HG03045 (cell line): ENCODE measurements at regions not wholly inside any gene's neighbourhood (a gene's known extent, or its start where the extent isn't known, plus 50 kb on each side); places are given as distances from the start of the nearest gene placed in this dataset.
"Not testable (repeated sequence)": the region's sequence is repeated elsewhere in the genome, so short reads cannot be mapped to it uniquely, and the experiment has no call there.

ENCODE experiments used
- ATAC-seq: cut with Tn5 transposase; IDR thresholded peaks from one replicate; pipeline ENCODE4 v1.9.1; 2021; ENCODE audit warnings: mild to moderate bottlenecking, moderate library complexity; ENCODE audit not compliant: unreplicated experiment

DNA sequence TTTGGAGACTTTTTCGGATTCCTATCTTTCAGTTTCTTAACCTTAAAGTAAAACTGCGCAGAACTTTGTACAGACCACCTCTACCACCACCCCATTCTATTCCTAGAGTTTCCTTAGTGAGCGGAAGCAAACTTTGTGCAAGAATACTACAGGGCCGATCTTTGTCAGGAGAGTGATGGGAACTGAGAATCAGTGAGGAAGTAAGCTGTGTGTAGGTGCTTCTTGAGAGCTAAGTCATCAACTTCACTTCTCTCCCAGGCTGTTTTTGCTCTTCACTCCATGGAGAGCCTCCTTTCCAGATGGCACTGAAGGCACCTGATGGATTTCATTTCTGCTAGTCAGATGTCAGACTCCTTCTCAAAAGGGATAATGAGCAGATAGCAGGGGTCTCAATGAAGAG, 127.3 kb downstream of the SPATA31D1 start:
- no peak for ATAC-seq

DNA sequence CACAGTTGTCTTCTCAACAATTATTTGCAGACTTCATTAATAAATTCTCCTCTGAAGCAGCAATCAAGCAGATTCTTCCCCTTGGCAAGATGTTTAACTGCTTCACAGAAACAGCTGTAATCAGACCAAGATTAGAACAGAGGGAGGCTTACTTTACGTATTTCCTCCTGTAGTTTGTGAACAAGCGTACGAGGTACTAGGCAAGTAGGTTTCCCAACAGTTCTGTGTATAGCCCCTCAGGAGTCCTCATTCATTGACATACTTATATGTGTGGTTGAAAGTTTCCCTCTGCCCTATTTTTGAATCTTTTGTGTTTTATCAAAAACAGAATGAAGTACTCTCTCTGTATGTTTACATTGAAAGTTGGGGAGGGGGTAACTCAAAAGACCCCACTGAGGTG, 128.0 kb downstream of the SPATA31D1 start:
- ATAC-seq = no peak

DNA sequence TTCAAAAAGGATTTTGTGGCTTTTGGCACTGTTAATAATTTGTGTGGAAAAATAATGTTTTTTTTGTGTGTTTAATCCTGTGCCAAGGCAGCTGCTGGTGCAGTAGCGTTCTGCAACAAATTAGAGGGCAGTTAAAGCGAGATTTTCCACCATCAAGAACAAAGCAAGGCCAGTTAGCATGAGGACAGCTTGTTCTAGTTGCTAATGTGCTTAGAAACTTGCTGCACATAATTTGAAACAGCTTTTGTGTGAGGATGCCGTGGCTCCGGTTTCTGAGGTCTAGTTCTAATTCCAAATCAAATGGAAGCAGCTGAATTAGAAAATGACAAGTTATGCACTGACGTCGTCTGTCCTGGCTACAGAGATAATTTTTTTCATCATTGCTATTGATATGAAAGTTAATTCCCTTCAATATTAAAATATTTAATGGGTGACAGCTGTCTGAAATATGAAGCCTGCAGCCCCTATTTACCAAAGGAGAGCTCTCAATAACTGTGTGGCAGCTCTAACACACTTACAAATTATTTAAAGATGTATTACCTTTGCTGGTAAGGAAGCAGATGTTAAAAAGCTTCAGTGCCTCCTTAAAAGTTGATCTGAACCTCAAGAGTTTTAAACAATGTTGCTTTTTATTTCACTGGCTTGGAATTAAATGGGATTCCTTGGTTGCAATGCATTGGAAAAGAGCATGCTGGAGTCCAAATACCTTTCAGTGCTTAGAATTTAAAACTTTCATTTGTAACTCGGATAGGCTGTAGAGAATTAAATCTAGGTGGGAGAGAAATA, 128.6 kb downstream of the SPATA31D1 start:
- no peak for ATAC-seq

DNA sequence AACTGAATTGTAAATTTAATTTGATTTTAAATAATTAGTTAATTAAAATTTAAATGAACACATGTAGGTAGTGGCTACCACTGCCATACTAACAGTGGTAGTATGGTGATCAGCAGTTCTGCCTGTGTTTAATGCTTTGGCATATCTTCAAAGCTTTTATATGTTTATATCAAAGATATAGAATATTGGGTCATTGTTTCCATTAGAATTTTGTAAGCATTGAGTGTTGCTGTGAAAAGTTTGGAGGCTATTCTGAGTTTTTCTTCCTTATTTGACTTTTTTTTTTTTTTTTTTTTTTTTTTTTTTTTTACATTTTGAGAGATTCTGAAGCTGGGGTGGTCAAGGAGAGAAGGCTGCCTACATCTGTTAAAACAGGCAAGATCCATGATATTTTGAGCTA, 134.2 kb downstream of the SPATA31D1 start:
- no peak for ATAC-seq

DNA sequence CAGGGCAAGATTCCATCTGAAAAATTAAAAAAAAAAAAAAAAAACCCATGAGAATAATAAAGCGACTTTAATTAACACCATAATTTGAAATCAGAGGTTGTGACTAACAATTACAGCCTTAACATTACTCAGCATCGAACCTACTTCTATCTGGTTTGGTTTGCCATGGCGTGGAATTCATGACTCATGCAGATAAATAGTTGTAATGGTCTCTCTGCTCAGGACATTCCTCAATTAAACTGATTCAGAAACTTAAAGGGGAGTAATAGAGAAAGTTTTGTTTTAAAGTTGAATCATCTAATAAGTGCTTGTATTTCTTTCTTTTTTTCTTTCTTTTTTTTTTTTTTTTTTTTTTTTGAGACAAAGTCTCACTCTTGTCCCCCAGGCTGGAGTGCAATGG, 135.5 kb downstream of the SPATA31D1 start:
- no peak for ATAC-seq

- no peak for ATAC-seq
Measured at GRCh38 chr9:82126256-82126655, 137.7 kb downstream of the SPATA31D1 start.

DNA sequence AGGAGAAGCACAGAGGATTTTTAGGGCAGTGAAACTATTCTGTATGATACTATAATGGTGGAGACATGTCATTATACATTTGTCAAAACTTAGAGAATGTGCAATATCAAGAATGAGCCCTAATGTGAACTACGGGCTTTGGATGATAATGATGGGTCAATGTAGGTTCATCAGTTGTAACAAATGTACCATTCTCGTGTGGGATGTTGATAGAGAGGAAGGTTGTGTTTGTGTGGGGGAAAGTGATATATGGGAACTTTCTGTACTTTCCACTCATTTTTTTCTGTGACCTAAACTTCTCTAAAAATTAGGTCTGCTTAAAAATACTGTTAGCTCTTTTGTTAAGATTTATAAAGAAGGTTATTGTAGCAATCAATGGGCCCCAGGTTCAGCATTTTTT, 138.9 kb downstream of the SPATA31D1 start:
- ATAC-seq = no peak

- ATAC-seq = no peak
Measured at GRCh38 chr9:82128011-82128696, 139.6 kb downstream of the SPATA31D1 start.

DNA sequence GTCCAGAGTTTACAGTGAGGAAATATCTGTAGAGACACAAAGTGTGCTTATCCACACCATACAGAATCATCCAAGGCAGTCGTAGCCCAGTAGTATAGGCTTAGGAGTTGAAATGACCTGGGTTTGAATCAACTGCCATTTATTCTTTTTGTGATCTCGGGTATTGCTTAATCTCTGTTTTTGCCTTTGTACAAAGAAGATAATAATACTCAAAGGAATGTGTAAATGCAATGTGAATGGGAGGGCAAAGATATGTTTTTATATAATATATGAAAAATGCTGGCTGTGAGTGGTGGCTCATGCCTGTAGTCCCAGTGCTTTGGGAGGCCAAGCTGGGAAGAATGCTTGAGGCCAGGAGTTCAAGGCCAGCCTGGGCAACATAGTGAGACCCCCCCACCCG, 141.1 kb downstream of the SPATA31D1 start:
- no peak for ATAC-seq

DNA sequence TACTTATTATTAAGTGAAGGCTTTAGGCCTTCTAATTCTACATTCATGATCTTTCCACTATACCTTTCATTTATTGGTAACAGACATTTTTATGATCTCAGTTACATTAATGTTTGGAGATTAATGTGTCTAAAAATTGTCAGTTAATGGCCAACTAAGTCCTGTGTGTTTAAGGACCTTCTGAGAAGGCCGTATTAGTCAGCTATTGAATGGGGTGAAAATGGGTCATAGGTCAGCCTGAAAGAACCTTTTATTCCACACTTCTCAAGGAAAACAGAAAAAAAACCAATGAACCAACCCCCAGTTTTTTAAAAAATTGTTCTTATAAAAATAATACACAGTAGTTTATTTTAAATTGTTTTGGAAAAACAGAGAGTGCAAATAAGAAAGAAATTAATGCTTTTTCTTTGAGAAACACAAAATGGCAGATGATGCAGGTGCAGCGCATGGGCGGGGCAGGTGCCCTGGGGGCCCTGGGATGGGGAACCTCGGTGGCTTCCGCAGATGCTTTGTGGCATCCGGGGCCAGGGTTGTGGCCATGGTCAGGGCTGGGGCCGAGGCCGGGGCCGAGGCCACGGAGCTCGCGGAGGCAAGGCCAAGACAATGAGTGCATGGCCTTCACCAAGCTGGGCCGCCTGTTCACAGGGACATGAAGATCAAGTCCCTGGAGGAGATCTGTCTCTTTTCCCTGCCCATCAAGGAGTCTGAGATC, 141.9 kb downstream of the SPATA31D1 start:
- ATAC-seq = no peak

- ATAC-seq = no peak
Measured at GRCh38 chr9:82131072-82131471, 142.5 kb downstream of the SPATA31D1 start.

GRCh38 chr9:82132024-82132423, 143.5 kb downstream of the SPATA31D1 start:
- ATAC-seq = no peak

- ATAC-seq = no peak
Measured at GRCh38 chr9:82134010-82134409, 145.4 kb downstream of the SPATA31D1 start.

DNA sequence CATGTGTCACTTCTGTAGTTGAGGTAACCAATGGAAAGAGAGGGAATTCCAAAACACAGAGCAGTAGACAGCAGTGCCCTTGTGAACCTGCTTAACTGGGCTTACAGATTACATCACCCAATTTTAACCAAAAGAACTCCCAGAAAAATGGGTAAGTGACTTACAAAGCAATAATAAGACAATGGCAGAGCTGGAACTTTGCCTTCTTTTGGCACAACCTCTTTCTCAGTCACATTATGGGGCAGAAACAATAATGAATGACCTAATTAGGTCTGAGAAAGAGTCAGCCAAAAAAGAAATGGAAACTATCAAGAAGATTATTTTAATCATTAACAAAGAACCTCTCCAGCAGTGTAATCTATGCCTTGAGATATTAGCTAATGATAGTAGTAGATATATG, 146.5 kb downstream of the SPATA31D1 start:
- no peak for ATAC-seq

DNA sequence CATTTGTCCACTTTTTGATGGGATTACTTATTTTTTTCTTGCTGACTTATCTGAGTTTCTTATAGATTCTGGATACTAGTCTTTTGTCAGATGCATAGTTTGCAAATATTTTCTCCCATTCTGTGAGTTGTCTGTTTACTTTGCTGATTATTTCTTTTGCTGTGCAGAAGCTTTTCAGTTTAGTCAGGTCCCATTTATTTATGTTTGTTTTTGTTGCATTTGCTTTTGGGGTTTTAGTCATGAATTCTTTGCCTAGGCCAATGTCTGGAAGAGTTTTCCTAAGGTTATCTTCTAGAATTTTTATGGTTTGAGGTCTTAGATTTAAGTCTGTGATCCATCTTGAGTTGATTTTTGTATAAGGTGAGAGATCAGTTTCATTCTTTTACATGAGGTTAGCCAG, 149.5 kb downstream of the SPATA31D1 start:
- not testable (repeated sequence) for ATAC-seq

GRCh38 chr9:82140471-82140870, 151.9 kb downstream of the SPATA31D1 start:
- no peak for ATAC-seq

- ATAC-seq = no peak
Measured at GRCh38 chr9:82144803-82145202, 156.2 kb downstream of the SPATA31D1 start.

DNA sequence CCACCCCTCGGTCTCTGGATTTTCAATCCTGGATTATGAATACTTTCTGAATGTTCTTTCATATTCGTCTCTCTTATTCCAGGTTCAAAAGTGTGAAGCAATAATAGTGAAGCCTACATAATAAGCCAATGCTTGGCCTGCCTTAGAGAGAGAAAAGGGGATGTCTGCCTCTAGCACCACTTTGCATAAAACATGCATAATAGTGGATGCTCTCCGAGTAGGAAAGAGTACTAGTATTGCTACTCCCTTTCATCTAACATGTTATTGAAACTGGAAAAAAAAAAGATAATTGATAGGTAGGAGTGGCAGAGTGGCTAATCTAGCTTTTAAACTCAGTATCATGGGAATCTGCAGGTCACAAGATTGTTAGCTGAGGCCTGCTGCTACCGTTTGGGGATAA, 158.1 kb downstream of the SPATA31D1 start:
- ATAC-seq = no peak

GRCh38 chr9:82147798-82148425, 159.3 kb downstream of the SPATA31D1 start:
- no peak for ATAC-seq

DNA sequence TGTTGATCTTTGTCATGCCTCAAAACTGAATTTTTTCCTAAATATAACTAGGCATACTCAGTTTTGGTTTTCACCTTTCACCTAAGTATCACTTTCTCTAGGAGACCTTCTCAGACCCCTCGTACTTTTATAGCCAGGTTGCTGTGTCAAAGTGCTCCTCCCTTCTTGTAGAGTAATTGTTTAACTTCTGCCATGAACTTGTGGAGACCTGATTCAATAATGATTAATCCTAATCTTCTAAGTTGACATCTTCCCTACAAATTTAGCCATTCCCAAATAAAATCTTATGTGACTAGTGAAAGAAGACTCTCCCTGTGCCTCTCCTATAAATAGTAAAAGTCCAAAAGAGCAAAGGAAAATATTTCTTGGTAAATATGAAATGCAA, 159.8 kb downstream of the SPATA31D1 start:
- ATAC-seq = no peak

- ATAC-seq = no peak
Measured at GRCh38 chr9:82148901-82149461, 160.4 kb downstream of the SPATA31D1 start.
